Upper lobe of left lung (tissue), 6 donors: ENCODE measurements at regions not wholly inside any gene's neighbourhood (a gene's known extent, or its start where the extent isn't known, plus 50 kb on each side); places are given as distances from the start of the nearest gene placed in this dataset.

ENCODE experiments used
- ATAC-seq, 2 donors: fragments of 200-7000 bp; cut with Tn5 transposase; one replicate each; pipeline ENCODE4 v1.9.1; 2022; ENCODE audit warnings: mild to moderate bottlenecking in 2 of 2, moderate library complexity in 2 of 2; ENCODE audit not compliant: low FRiP score in 2 of 2
- DNase-seq, 2 donors: peaks; one replicate each; pipeline ENCODE4 v3.0.0-alpha.2; 2019 to 2020
- H3K27ac ChIP-seq, 4 donors: fragments of 200-600 bp; sonication (generic); one replicate each; pipeline ENCODE4 v1.5.1; 2016 to 2019
- H3K27me3 ChIP-seq, 4 donors: fragments of 200-600 bp; sonication (generic); one replicate each; pipeline ENCODE4 v1.5.1; 2017 to 2019
- H3K36me3 ChIP-seq, 4 donors: fragments of 200-600 bp; sonication (generic); one replicate each; pipeline ENCODE4 v1.5.1; 2016 to 2019
- H3K4me1 ChIP-seq, 4 donors: fragments of 200-600 bp; sonication (generic); one replicate each; pipeline ENCODE4 v1.5.1; 2018 to 2019
- H3K4me3 ChIP-seq, 4 donors: fragments of 200-600 bp; sonication (generic); one replicate each; pipeline ENCODE4 v1.5.1; 2017 to 2019; ENCODE audit warnings: mild to moderate bottlenecking in 2 of 4, moderate library complexity in 1 of 4
- H3K9me3 ChIP-seq, 4 donors: fragments of 200-600 bp; sonication (generic); one replicate each; pipeline ENCODE4 v1.5.1; 2018 to 2019
- CTCF ChIP-seq, 6 experiments: fragments of 450-650 bp in 4 of 6; fragments of 200-600 bp in 2 of 6; sonication (generic) in 2 of 6; IDR thresholded peaks; one replicate each; pipeline ENCODE4 v1.5.1; 2016 to 2019; ENCODE audit warnings: antibody characterized with exemption in 6 of 6
- EP300 ChIP-seq, 4 donors: sonication (generic); formaldehyde crosslinking; IDR thresholded peaks; one replicate each; pipeline ENCODE4 v1.5.1; 2017; ENCODE audit warnings: antibody characterized with exemption in 4 of 4, control low read depth in 2 of 4
- POLR2A ChIP-seq, 4 donors: fragments of 450-650 bp; IDR thresholded peaks; one replicate each; pipeline ENCODE4 v1.5.1; 2016 to 2017; ENCODE audit warnings: antibody characterized with exemption in 4 of 4, mild to moderate bottlenecking in 2 of 4
- POLR2AphosphoS5 ChIP-seq, 2 donors: sonication (generic); formaldehyde crosslinking; IDR thresholded peaks; one replicate each; pipeline ENCODE4 v1.5.1; 2017; ENCODE audit warnings: antibody characterized with exemption in 2 of 2
- WGBS, 2 donors: methylation state at CpG; one replicate each; pipeline ENCODE4 v1.1.5; 2017 to 2018; 5-methylcytosine and 5-hydroxymethylcytosine counted together
- donor health status: DM: no; HTN: no; CAD: no; lungs with moderate emphysema.
- donor health status: DM: no; HTN: yes; CAD: no; lungs with severe emphysema.

- Histone ChIP-seq H3K27ac (no peak overlapping the region), H3K4me1 (no peaks in the 10 kb centered on the region), H3K27me3 (no peaks in the 10 kb centered on the region), H3K9me3 (no peaks in the 10 kb centered on the region), H3K36me3 (no peaks in the 10 kb centered on the region), H3K4me3 (no peak overlapping the region)
- ATAC-seq (peak in 1 of 2 donors; percentile 45), DNase-seq (no peak)
- WGBS, 2 donors = 49 to 83% methylated on average over 3 of the region's 3 CpGs
- TF ChIP-seq POLR2A (IDR thresholded peaks at IDR 0.05) (no peak), EP300 (IDR thresholded peaks at IDR 0.05) (no peak), CTCF (IDR thresholded peaks at IDR 0.05) (no peak), POLR2AphosphoS5 (IDR thresholded peaks at IDR 0.05) (no peak)
These were observed 91.1 kb upstream of the CLPB start for GRCh38 chr11:72525466-72525865.

- Histone ChIP-seq H3K9me3 (no peaks in the 10 kb centered on the region), H3K27me3 (no peaks in the 10 kb centered on the region), H3K27ac (no peak overlapping the region), H3K4me3 (no peak overlapping the region), H3K4me1 (peaks cover 0 to 4% (median 2%) of the 10 kb centered on the region in 4 donors), H3K36me3 (no peaks in the 10 kb centered on the region)
- WGBS, 2 donors = 97 to 100% methylated on average over 2 of the region's 2 CpGs
- no peak for TF ChIP-seq CTCF (IDR thresholded peaks at IDR 0.05)
- TF ChIP-seq POLR2AphosphoS5 (IDR thresholded peaks at IDR 0.05) = no peak
- no peak for TF ChIP-seq POLR2A (IDR thresholded peaks at IDR 0.05)
- no peak for TF ChIP-seq EP300 (IDR thresholded peaks at IDR 0.05)
- ATAC-seq = no peak
- no peak for DNase-seq
These were observed 90.4 kb upstream of the CLPB start for GRCh38 chr11:72524711-72525110.

GRCh38 chr11:72523991-72524390, 89.7 kb upstream of the CLPB start:
- Histone ChIP-seq H3K4me1 (peaks cover 0 to 8% (median 2%) of the 10 kb centered on the region in 4 donors), H3K9me3 (no peaks in the 10 kb centered on the region), H3K36me3 (no peaks in the 10 kb centered on the region), H3K27me3 (no peaks in the 10 kb centered on the region), H3K27ac (no peak overlapping the region), H3K4me3 (no peak overlapping the region)
- WGBS, 2 donors = 88 to 92% methylated on average over 2 of the region's 2 CpGs
- ATAC-seq (no peak), DNase-seq (no peak)
- TF ChIP-seq POLR2A (IDR thresholded peaks at IDR 0.05) = no peak
- TF ChIP-seq EP300 (IDR thresholded peaks at IDR 0.05) = no peak
- TF ChIP-seq CTCF (IDR thresholded peaks at IDR 0.05) = no peak
- TF ChIP-seq POLR2AphosphoS5 (IDR thresholded peaks at IDR 0.05) = no peak

- WGBS, 2 donors = 76 to 85% methylated on average over 5 to 6 of the region's 6 CpGs
- no peak for ATAC-seq
- Histone ChIP-seq H3K27ac (no peak overlapping the region), H3K4me3 (no peak overlapping the region), H3K36me3 (no peaks in the 10 kb centered on the region), H3K27me3 (no peaks in the 10 kb centered on the region), H3K4me1 (peaks cover 0 to 8% (median 2%) of the 10 kb centered on the region in 4 donors), H3K9me3 (no peaks in the 10 kb centered on the region)
- peak in 1 of 2 donors; percentile 20 for DNase-seq
- TF ChIP-seq EP300 (IDR thresholded peaks at IDR 0.05) = no peak
- no peak for TF ChIP-seq CTCF (IDR thresholded peaks at IDR 0.05)
- no peak for TF ChIP-seq POLR2A (IDR thresholded peaks at IDR 0.05)
- TF ChIP-seq POLR2AphosphoS5 (IDR thresholded peaks at IDR 0.05) = no peak
These were observed 87.9 kb upstream of the CLPB start for GRCh38 chr11:72522186-72522585.

GRCh38 chr11:72521664-72522063, 87.3 kb upstream of the CLPB start:
- Histone ChIP-seq H3K36me3 (no peaks in the 10 kb centered on the region), H3K27me3 (no peaks in the 10 kb centered on the region), H3K9me3 (no peaks in the 10 kb centered on the region), H3K4me3 (no peak overlapping the region), H3K27ac (no peak overlapping the region), H3K4me1 (peaks cover 0 to 8% (median 2%) of the 10 kb centered on the region in 4 donors)
- WGBS, 2 donors = 100% methylated on average over 1 of the region's 1 CpG
- TF ChIP-seq EP300 (IDR thresholded peaks at IDR 0.05) (no peak), POLR2AphosphoS5 (IDR thresholded peaks at IDR 0.05) (no peak), POLR2A (IDR thresholded peaks at IDR 0.05) (no peak), CTCF (IDR thresholded peaks at IDR 0.05) (no peak)
- no peak for ATAC-seq
- DNase-seq = no peak
